ENCODE measurements at regions not wholly inside any gene's neighbourhood (a gene's known extent, or its start where the extent isn't known, plus 50 kb on each side); places are given as distances from the start of the nearest gene placed in this dataset.

GRCh38 chr17:31757097-31757496 is 101.9 kb downstream of the COPRS start:
- TF ChIP-seq POLR2A (IDR thresholded peaks at IDR 0.05), result no peak
- TF ChIP-seq POLR2AphosphoS5 (IDR thresholded peaks at IDR 0.05), result no peak
- no peak for TF ChIP-seq EP300 (IDR thresholded peaks at IDR 0.05)
- TF ChIP-seq CTCF (IDR thresholded peaks at IDR 0.05), result no peak
- 83 to 98% (median 92%) methylated on average over 2 of the region's 2 CpGs for WGBS, 5 donors
- Histone ChIP-seq H3K36me3 (no peaks in the 10 kb centered on the region), H3K9me3 (peaks cover 0 to 4% (median 2%) of the 10 kb centered on the region in 4 donors), H3K27ac (no peak overlapping the region), H3K4me3 (no peak overlapping the region), H3K4me1 (no peaks in the 10 kb centered on the region), H3K27me3 (no peaks in the 10 kb centered on the region)
- intact Hi-C loops (cut with DNase I; ENCODE audit: low total_unique reads), result no loop called here
- no peak for DNase-seq

GRCh38 chr17:31754239-31754945 is 104.7 kb downstream of the COPRS start:
- no peaks in the 10 kb centered on the region for H3K36me3 ChIP-seq
- TF ChIP-seq POLR2A (IDR thresholded peaks at IDR 0.05) (no peak), EP300 (IDR thresholded peaks at IDR 0.05) (no peak), POLR2AphosphoS5 (IDR thresholded peaks at IDR 0.05) (no peak), CTCF (IDR thresholded peaks at IDR 0.05) (no peak)
- no peak overlapping the region for H3K4me3 ChIP-seq
- no peak overlapping the region for H3K27ac ChIP-seq
- no peaks in the 10 kb centered on the region for H3K4me1 ChIP-seq
- no peaks in the 10 kb centered on the region for H3K27me3 ChIP-seq
- H3K9me3 ChIP-seq, result peaks cover 0 to 4% (median 2%) of the 10 kb centered on the region in 4 donors
- intact Hi-C loops (cut with DNase I; ENCODE audit: low total_unique reads), result no loop called here
- no peak for DNase-seq
- 86 to 88% (median 88%) methylated on average over 4 to 7 of the region's 7 CpGs for WGBS, 5 donors

- no peaks in the 10 kb centered on the region for H3K4me1 ChIP-seq
- intact Hi-C loops (cut with DNase I; ENCODE audit: low total_unique reads), result no loop called here
- no peaks in the 10 kb centered on the region for H3K36me3 ChIP-seq
- H3K4me3 ChIP-seq, result no peak overlapping the region
- peak in 1 of 2 donors; percentile 29 for DNase-seq
- H3K27ac ChIP-seq, result no peak overlapping the region
- H3K9me3 ChIP-seq, result peaks cover 0 to 4% (median 2%) of the 10 kb centered on the region in 4 donors
- WGBS, 5 donors, result 71 to 100% (median 91%) methylated on average over 2 of the region's 2 CpGs
- TF ChIP-seq POLR2AphosphoS5 (IDR thresholded peaks at IDR 0.05) (no peak), CTCF (IDR thresholded peaks at IDR 0.05) (no peak), EP300 (IDR thresholded peaks at IDR 0.05) (no peak), POLR2A (IDR thresholded peaks at IDR 0.05) (no peak)
- H3K27me3 ChIP-seq, result no peaks in the 10 kb centered on the region
These were observed 106.0 kb downstream of the COPRS start for GRCh38 chr17:31753011-31753410.

GRCh38 chr17:31752584-31752983 is 106.5 kb downstream of the COPRS start:
- intact Hi-C loops (cut with DNase I; ENCODE audit: low total_unique reads), result no loop called here
- Histone ChIP-seq H3K9me3 (peaks cover 0 to 4% (median 2%) of the 10 kb centered on the region in 4 donors), H3K36me3 (no peaks in the 10 kb centered on the region), H3K27me3 (no peaks in the 10 kb centered on the region), H3K4me1 (no peaks in the 10 kb centered on the region), H3K27ac (no peak overlapping the region), H3K4me3 (no peak overlapping the region)
- WGBS, 5 donors, result 82 to 92% (median 85%) methylated on average over 1 to 6 of the region's 6 CpGs
- no peak for DNase-seq
- TF ChIP-seq CTCF (IDR thresholded peaks at IDR 0.05), result no peak
- no peak for TF ChIP-seq POLR2A (IDR thresholded peaks at IDR 0.05)
- TF ChIP-seq POLR2AphosphoS5 (IDR thresholded peaks at IDR 0.05), result no peak
- TF ChIP-seq EP300 (IDR thresholded peaks at IDR 0.05), result no peak

Measured in stomach (tissue), 8 donors.